K562 (cell line): ENCODE measurements at regions not wholly inside any gene's neighbourhood (a gene's known extent, or its start where the extent isn't known, plus 50 kb on each side); places are given as distances from the start of the nearest gene placed in this dataset.

Experiments
- L3MBTL2 ChIP-seq: fragments of 450-650 bp; IDR thresholded peaks from 2 replicates; pipeline ENCODE4 v1.6.1; 2016; ENCODE audit warnings: mild to moderate bottlenecking, moderate library complexity
- REST ChIP-seq, 2 experiments: fragments of 450-650 bp; formaldehyde crosslinking in 1 of 2; IDR thresholded peaks; 2 replicates each; pipeline versions ENCODE4 v1.4.0 to v1.6.1; 2014 to 2020; ENCODE audit warnings: mild to moderate bottlenecking in 2 of 2, borderline replicate concordance in 1 of 2, low read depth in 1 of 2
- STAT6 ChIP-seq: sonication (generic); formaldehyde crosslinking; IDR thresholded peaks from 2 replicates; pipeline ENCODE4 v1.8.1; 2023; ENCODE audit warnings: mild to moderate bottlenecking, missing genetic modification reagents
- YY1 ChIP-seq, 3 experiments: IDR thresholded peaks; 2 replicates each; pipeline ENCODE4 v1.6.1; 2011; ENCODE audit warnings: low read length in 2 of 3, mild to moderate bottlenecking in 2 of 3, moderate library complexity in 2 of 3, borderline replicate concordance in 1 of 3, control low read depth in 1 of 3, low read depth in 1 of 3; ENCODE audit not compliant: insufficient read depth in 3 of 3, insufficient replicate concordance in 2 of 3, control insufficient read depth in 1 of 3, insufficient read length in 1 of 3; ENCODE audit errors: extremely low read depth in 1 of 3

- TF ChIP-seq STAT6 (CRISPR knock-in tag) (no peak), L3MBTL2 (no peak), REST (IDR thresholded peaks at IDR 0.05; ENCODE audit: borderline replicate concordance) (no peak), REST (CRISPR knock-in tag; IDR thresholded peaks at IDR 0.05; ENCODE audit: low read depth) (no peak), YY1 (IDR thresholded peaks at IDR 0.05; ENCODE audit: borderline replicate concordance in 1 of 3, control insufficient read depth in 1 of 3, extremely low read depth in 1 of 3, insufficient read depth in 3 of 3, insufficient read length in 1 of 3, insufficient replicate concordance in 2 of 3, low read depth in 1 of 3, low read length in 2 of 3) (no peak)
These were observed 67.3 kb upstream of the SLC10A2 start for GRCh38 chr13:103133556-103133955.
